GM18507 (cell line): ENCODE measurements at regions not wholly inside any gene's neighbourhood (a gene's known extent, or its start where the extent isn't known, plus 50 kb on each side); places are given as distances from the start of the nearest gene placed in this dataset.

Experiments
- DNase-seq: peaks from one replicate; pipeline ENCODE4 v3.0.0; 2011; ENCODE audit warnings: low read depth; ENCODE audit not compliant: insufficient read length; ENCODE audit errors: extremely low spot score
- FAIRE-seq: peaks from 2 replicates; lab custom pipeline; 2011; peaks lifted over from hg19 to GRCh38; lab: Jason Lieb, UNC

- FAIRE-seq (peak; percentile 94), DNase-seq (peak; percentile 14)
Observed at GRCh38 chr13:50365408-50366391, 350.5 kb downstream of the KCNRG start.

DNA sequence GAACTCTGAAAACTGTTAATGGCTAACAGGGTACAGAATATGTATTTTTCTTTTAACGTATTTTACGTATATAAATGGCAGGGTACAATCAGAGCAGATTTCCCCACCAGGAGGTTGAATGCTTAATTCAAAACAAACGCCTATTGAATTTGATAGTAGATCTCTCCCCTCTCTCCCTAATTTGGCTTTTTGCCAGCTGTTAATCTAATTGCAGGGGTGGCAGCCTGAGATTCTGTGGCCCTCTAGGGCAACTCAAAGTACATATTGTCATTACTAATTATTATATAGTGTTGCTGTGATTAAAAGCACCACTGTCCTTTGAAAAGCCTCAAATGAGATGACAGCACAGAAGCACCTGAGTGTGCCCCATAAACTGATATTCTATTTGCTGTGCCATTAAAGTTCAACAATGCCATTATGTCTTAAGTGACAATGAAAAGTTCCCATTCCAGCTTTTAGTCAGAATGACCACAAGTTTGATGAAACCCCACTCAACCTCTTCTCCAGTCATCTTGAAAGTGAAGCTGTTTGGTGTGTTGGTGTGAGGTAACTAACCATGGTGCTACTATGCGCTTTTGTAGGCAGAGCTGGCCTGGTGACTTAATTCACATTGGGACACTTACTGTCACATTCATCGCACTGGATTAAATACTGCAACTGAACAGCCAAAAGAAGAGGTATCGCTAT is 351.4 kb downstream of the KCNRG start:
- DNase-seq = peak; percentile 29
- FAIRE-seq = peak; percentile 97

DNA sequence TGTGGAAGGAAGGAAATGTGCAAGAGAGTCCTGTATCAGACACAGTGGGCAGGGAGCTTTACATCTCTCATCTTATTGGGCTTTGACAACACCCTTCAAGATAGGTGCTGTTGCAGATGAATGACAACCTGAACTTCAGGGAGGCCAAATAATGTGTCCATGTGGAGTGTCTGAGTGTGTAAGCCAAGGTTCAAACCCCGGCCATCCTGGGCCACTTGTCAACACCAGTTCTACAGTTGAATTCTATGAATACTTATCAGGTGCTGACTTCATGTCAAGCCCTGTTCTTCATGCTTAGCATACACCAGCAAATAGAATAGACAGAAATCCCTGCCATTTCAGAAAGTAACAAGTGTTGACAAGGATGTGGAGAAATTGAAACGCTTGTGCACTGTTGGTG is 354.4 kb downstream of the KCNRG start:
- DNase-seq = no peak
- FAIRE-seq = no peak

DNA sequence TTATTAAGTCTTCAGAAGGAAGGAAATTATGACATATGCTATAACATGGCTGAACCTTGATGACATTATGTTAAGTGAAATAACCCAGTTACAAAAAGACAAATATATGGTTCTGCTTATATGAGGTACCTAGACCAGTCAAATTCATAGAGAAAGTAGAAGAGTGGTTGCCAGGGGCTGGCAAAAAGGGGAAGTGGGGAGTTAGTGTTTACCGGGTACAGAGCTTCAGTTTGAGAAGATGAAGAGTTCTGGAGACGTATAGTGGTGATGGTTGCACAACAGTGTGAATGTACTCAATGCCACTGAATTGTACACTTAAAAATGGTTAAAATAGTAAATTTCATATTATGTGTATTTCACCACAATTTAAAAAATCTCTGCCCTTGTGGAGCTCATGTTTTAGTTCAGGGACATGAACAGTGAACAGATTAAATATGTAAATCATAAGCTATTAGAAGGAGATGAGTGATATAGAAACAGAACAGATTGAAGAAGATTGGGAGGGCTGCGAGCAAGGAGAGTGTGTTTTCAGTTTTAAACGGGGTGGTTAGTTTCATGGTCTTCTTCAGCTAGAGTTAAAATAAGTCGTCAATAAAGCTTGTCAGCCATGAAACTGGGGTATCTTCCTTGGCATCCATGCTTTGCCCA is 355.2 kb downstream of the KCNRG start:
- FAIRE-seq = peak; percentile 62
- no peak for DNase-seq

DNA sequence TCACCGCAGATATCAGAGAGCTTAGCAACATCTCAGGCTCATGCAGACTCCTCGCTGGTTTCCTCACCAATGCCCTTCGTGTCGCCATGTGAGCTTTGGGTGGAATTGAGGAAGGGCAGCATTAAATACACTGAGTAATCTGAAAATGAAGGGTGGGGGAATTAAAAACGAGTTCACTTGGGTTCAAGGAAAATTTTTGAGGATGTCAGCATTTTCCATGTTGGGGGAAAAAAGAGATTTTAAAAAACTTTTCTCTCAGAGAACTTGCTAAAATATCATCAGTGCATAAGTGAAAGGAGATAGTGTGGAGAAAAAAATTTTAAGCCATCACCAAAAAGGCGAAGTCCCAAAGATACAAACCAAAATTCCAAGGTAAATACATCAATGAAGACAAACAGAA is 359.3 kb downstream of the KCNRG start:
- DNase-seq = no peak
- FAIRE-seq = no peak

DNA sequence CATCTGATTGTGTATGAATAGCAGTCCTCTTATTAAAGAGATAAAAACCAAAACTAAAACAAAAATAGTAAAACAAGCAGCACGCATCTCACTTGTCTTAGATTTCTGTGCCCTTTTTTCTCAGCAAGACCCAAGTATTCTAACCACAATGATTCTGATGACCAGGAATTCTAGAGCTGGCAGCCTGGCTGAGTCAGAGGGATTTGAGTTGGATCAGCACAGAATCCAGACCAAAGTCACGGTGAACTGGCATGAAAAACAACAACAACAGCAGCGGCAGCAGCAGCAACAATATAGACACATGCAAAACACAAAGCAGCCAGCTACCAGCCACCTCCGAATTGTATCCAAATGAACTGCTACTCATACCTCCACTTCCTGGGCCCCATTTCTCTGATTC is 360.5 kb downstream of the KCNRG start:
- FAIRE-seq (no peak), DNase-seq (no peak)

DNA sequence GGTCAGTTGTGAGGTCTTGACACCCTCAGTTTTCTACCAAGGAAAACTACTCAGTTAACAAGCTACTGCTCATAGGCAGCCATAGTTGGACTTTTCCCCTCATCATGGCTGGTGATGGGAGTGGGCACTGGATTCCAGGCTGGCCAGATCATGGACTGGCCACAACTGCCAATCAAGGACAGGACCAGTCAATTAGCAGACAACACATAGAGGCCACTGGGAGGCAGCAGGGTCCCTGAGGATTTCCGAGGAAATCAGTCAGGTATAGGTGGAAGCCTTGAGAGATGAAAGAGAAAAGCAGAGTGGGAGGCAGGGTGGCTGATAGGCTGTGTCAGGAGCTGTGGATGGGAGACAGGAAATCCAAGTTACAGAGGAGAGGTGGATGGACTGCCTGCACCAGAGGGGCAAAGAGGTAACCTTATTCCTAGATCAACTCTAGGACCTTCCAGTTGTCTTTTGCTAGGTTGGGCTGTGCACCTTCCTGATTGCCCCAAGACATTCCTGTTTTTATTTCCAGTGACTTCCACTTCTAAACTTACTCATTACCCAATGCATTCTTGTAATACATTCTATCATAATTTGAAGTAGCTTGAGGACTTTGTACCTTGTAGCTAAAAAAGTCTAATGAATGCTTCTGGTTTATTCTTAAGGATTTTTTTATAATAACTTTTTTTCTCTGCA is 361.8 kb downstream of the KCNRG start:
- FAIRE-seq (no peak), DNase-seq (no peak)

DNA sequence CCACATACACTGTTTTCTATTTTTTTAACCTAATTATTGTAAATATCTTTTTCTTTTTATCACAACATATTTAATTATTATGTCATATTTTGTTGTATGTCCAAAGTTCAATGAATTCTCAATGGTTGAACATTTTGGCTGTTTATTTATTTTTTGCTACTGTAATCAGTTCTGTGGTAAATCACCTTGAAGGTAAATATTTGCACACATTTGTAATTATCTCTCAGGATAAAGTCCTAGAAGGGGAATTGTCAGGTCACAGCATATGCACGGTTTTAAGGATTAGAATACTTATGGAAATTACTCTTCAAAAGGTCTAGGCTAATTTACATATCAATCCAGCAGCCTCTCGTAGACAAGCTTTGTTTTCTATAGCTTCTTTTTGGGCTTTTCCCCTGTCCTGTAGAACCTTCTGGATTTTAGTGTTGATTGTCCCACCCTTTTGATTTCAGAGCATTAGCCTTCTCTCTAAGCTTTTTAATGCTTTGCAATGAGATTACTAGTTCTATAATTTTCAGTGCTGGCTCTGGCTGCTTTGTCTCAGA is 362.6 kb downstream of the KCNRG start:
- no peak for DNase-seq
- FAIRE-seq = no peak

- DNase-seq = no peak
- no peak for FAIRE-seq
Observed at GRCh38 chr13:50378509-50379044, 363.3 kb downstream of the KCNRG start.

GRCh38 chr13:50379584-50379983 is 364.3 kb downstream of the KCNRG start:
- DNase-seq (no peak), FAIRE-seq (no peak)

DNA sequence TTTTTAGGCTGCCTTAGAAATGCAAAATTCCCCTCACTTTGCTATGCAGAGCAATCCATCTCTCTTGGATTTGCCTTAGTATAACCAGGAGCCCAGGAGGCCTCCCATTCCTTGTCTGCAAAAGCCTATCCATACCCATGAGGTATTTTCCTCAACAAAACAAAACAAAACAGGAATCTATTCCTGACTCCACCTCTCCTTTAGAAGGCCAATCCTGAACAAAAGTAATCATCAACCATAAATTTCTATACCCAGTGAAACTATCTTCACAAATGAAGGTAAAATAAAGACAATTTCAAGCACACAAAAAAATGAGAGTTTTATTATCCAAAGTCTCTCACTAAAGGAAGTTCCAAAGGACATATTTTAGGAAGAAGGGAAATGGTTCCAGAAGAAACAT is 365.7 kb downstream of the KCNRG start:
- FAIRE-seq (no peak), DNase-seq (no peak)

DNA sequence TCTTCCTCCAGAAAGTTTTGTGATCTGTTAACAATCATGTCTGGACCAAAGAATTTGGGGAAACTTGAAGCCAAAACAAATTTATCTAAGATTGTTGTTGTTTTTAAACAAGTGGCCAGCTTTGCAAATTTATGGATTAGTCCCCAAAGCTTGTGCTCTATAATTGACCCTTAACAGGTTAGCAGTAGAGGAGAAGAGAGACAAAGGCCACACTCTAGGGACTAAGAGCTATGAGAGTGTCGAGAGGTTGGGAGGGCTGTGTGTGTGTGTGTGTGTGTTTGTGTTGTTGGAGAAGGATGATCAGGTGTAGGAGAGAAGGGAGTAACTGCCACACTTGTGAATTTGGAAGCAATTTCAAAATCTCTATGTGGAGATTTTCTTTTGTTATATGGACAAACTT is 367.3 kb downstream of the KCNRG start:
- DNase-seq (no peak), FAIRE-seq (no peak)

DNA sequence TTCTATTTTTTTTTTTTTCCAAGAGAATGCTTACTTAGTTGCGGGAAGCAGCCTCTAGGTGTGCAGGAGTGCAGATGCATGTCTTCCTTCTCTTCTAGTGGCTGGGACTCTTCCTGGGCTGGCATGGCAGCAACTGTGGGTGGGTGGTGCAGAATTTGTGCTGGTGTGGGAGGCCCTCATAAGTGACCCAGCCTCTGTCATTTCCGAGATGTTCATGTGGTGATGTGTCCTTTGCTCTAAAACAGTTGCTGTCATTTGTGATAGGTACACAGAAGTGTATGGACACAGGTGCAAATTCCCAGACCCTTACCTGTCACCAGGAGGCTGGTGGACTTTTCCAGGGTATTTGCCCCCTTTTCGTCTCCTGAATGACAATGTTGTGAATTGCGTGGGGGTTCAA is 367.7 kb downstream of the KCNRG start:
- FAIRE-seq (no peak), DNase-seq (no peak)

- FAIRE-seq = no peak
- DNase-seq = no peak
Observed at GRCh38 chr13:50384724-50385123, 369.5 kb downstream of the KCNRG start.

- FAIRE-seq = no peak
- no peak for DNase-seq
Observed at GRCh38 chr13:50386541-50387050, 371.4 kb downstream of the KCNRG start.

DNA sequence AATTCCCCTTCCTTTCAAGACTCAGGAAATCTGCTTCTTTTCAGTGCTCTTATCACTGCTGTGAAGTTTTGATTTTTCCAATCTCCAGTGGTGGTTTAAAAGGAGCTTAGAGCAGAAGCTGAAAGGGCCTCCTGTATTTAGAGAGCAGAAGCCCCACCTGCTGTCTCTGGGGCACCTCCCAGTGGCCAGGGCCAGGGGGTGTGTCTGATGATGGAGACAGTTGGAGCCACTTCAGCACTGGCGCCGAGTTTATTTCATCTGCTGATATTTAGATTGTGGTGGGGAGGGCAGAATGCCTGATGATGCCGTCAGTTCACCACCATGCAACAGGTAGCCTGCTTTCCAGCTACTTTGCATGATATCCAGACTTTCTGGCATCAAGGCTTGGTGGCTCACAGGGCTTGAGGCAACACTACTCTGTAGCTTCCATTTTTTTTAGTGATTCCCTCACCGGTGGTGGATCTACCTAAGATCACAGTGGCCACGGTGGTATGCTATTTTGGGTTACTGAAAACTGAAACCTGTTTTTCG is 371.9 kb downstream of the KCNRG start:
- DNase-seq (no peak), FAIRE-seq (no peak)

GRCh38 chr13:50388481-50388880 is 373.2 kb downstream of the KCNRG start:
- DNase-seq = no peak
- no peak for FAIRE-seq

- DNase-seq (no peak), FAIRE-seq (no peak)
Observed at GRCh38 chr13:50389726-50390125, 374.5 kb downstream of the KCNRG start.
